HCT116 (cell line): ENCODE measurements at regions not wholly inside any gene's neighbourhood (a gene's known extent, or its start where the extent isn't known, plus 50 kb on each side); places are given as distances from the start of the nearest gene placed in this dataset.

ENCODE experiments used
- ATAC-seq: fragments of 200-7000 bp; cut with Tn5 transposase; 2 replicates; pipeline ENCODE4 v1.9.1; 2020; ENCODE audit warnings: mild to moderate bottlenecking, moderate library complexity
- BruUV-seq: library from RNA; stranded (reverse); fragments of 400-500 nt; replicated peaks from 2 replicates; lab custom pipeline; 2021; lab: Mats Ljungman, UMichigan
- CTCF ChIA-PET: fragments of 300-600 bp; sonication (Branson Sonifier 250); formaldehyde crosslinking; loops from one replicate; lab custom pipeline; 2021; ENCODE audit warnings: antibody characterized with exemption; lab: Charles Lee
- POLR2A ChIA-PET: fragments of 300-600, 350-600 bp; sonication (Branson Sonifier 250); formaldehyde crosslinking; loops from one replicate; lab custom pipeline; 2021; ENCODE audit warnings: antibody characterized with exemption; lab: Charles Lee
- RAD21 ChIA-PET, 2 experiments: fragments of 300-600 bp; sonication (Branson Sonifier 250); formaldehyde crosslinking; loops; one replicate each; lab custom pipeline; 2023; ENCODE audit warnings: low total read pairs in 2 of 2; ENCODE audit not compliant: uncharacterized antibody in 2 of 2, unreplicated experiment in 2 of 2, low non-redundant PET in 1 of 2; lab: Charles Lee
- DNase-seq: peaks from one replicate; pipeline ENCODE4 v3.0.0-alpha.2; 2010; ENCODE audit warnings: low read depth, low spot score
- H2AFZ ChIP-seq: fragments of 200-600 bp; shearing (Covaris generic), sonication (generic); 2 replicates; pipeline ENCODE4 v1.6.1; 2017; ENCODE audit warnings: low read depth, mixed run types, mixed read lengths, antibody characterized with exemption, low read length; ENCODE audit not compliant: poor library complexity, severe bottlenecking
- H3K27ac ChIP-seq: 2 replicates; pipeline ENCODE4 v1.5.1; 2012; ENCODE audit warnings: low read depth, low read length
- H3K27me3 ChIP-seq: fragments of 200-600 bp; sonication (generic); 2 replicates; pipeline ENCODE4 v1.6.1; 2016; ENCODE audit warnings: mixed run types, low read length, mixed read lengths; ENCODE audit not compliant: insufficient read depth
- H3K36me3 ChIP-seq, 2 experiments: fragments of 200-500 bp in 1 of 2; fragments of 200-600 bp in 1 of 2; sonication (Bioruptor generic) in 1 of 2; sonication (generic) in 1 of 2; 2 replicates each; pipeline versions ENCODE4 v1.5.1 to v1.6.1; 2014 to 2016; ENCODE audit warnings: low read length in 2 of 2, inconsistent platforms in 1 of 2, mixed read lengths in 1 of 2, mixed run types in 1 of 2; ENCODE audit not compliant: insufficient read depth in 2 of 2, control insufficient read depth in 1 of 2
- H3K4me1 ChIP-seq, 2 experiments: fragments of 200-600 bp in 1 of 2; sonication (generic) in 1 of 2; 2 replicates each; pipeline versions ENCODE4 v1.5.1 to v1.6.1; 2012 to 2017; ENCODE audit warnings: low read length in 2 of 2, inconsistent platforms in 1 of 2, mild to moderate bottlenecking in 1 of 2, mixed read lengths in 1 of 2, mixed run types in 1 of 2, moderate library complexity in 1 of 2; ENCODE audit not compliant: insufficient read depth in 2 of 2, control insufficient read depth in 1 of 2
- H3K4me2 ChIP-seq: fragments of 200-600 bp; sonication (generic); 2 replicates; pipeline ENCODE4 v1.6.1; 2017; ENCODE audit warnings: mixed run types, low read length, mixed read lengths
- H3K4me3 ChIP-seq, 2 experiments: fragments of 200-600 bp in 1 of 2; sonication (generic) in 1 of 2; replicated peaks in 1 of 2; 2 replicates each; pipeline ENCODE4 v1.5.1; 2011 to 2016; ENCODE audit warnings: low read length in 2 of 2, control low read depth in 1 of 2, low read depth in 1 of 2, mild to moderate bottlenecking in 1 of 2, mixed read lengths in 1 of 2, mixed run types in 1 of 2
- H3K79me2 ChIP-seq: fragments of 200-600 bp; sonication (generic); 2 replicates; pipeline ENCODE4 v1.6.1; 2017; ENCODE audit warnings: mild to moderate bottlenecking, mixed run types, low read length, moderate library complexity, mixed read lengths; ENCODE audit not compliant: insufficient read depth
- H3K9ac ChIP-seq: fragments of 200-600 bp; sonication (generic); 2 replicates; pipeline ENCODE4 v1.6.1; 2016; ENCODE audit warnings: low read length, mixed read lengths
- H3K9me2 ChIP-seq: fragments of 200-600 bp; sonication (generic), shearing (Covaris generic); 2 replicates; pipeline ENCODE4 v1.6.1; 2017; ENCODE audit warnings: mixed run types, mild to moderate bottlenecking, moderate library complexity; ENCODE audit not compliant: insufficient read depth
- H3K9me3 ChIP-seq, 2 experiments: fragments of 200-500 bp in 1 of 2; fragments of 200-600 bp in 1 of 2; sonication (Bioruptor generic) in 1 of 2; sonication (generic) in 1 of 2; 2 replicates each; pipeline ENCODE4 v1.6.1; 2014 to 2017; ENCODE audit warnings: low read length in 2 of 2, mixed read lengths in 2 of 2, inconsistent platforms in 1 of 2, low read depth in 1 of 2, mild to moderate bottlenecking in 1 of 2, mixed run types in 1 of 2, moderate library complexity in 1 of 2; ENCODE audit not compliant: control insufficient read depth in 1 of 2, insufficient read depth in 1 of 2
- H4K20me1 ChIP-seq: fragments of 200-600 bp; sonication (generic), shearing (Covaris generic); 2 replicates; pipeline ENCODE4 v1.6.1; 2017; ENCODE audit warnings: mixed run types, mild to moderate bottlenecking, moderate library complexity; ENCODE audit not compliant: insufficient read depth
- ELF1 ChIP-seq: IDR thresholded peaks from 2 replicates; pipeline ENCODE4 v1.6.1; 2012; ENCODE audit warnings: low read depth, borderline replicate concordance
- EZH2phosphoT487 ChIP-seq: fragments of 200-600 bp; IDR thresholded peaks from 2 replicates; pipeline ENCODE4 v1.6.1; 2018; ENCODE audit warnings: antibody characterized with exemption, borderline replicate concordance
- FOSL1 ChIP-seq: IDR thresholded peaks from 2 replicates; pipeline ENCODE4 v1.6.1; 2012; ENCODE audit warnings: low read depth
- JUND ChIP-seq: IDR thresholded peaks from 2 replicates; pipeline ENCODE4 v1.6.1; 2012
- POLR2A ChIP-seq: IDR thresholded peaks from 2 replicates; pipeline ENCODE4 v1.7.0; 2011; ENCODE audit warnings: borderline replicate concordance; ENCODE audit not compliant: insufficient read depth, insufficient read length; ENCODE audit errors: extremely low read depth
- intact Hi-C: fragments of 100-400 bp; cut with micrococcal nuclease; formaldehyde crosslinking; loops from 2 replicates; pipeline ENCODE4 v1.10.0; 2022
- TF ChIP-seq, protein P1 (sequence below), 3 experiments: fragments of 200-600 bp in 1 of 3; sonication (generic) in 1 of 3; IDR thresholded peaks in 2 of 3; conservative IDR thresholded peaks in 1 of 3; 2 replicates each; pipeline ENCODE4 v1.5.1; 2012 to 2017; ENCODE audit warnings: low read depth in 2 of 3, low read length in 2 of 3, antibody characterized with exemption in 1 of 3, borderline replicate concordance in 1 of 3, control low read depth in 1 of 3, mild to moderate bottlenecking in 1 of 3, mixed read lengths in 1 of 3, mixed run types in 1 of 3, moderate library complexity in 1 of 3; ENCODE audit not compliant: insufficient read depth in 1 of 3
- TF ChIP-seq, protein P2 (sequence below): IDR thresholded peaks from 2 replicates; pipeline ENCODE4 v1.6.1; 2012
- TF ChIP-seq, protein P3 (sequence below): IDR thresholded peaks from 2 replicates; pipeline ENCODE4 v1.6.1; 2012; ENCODE audit warnings: low read depth

DNA sequence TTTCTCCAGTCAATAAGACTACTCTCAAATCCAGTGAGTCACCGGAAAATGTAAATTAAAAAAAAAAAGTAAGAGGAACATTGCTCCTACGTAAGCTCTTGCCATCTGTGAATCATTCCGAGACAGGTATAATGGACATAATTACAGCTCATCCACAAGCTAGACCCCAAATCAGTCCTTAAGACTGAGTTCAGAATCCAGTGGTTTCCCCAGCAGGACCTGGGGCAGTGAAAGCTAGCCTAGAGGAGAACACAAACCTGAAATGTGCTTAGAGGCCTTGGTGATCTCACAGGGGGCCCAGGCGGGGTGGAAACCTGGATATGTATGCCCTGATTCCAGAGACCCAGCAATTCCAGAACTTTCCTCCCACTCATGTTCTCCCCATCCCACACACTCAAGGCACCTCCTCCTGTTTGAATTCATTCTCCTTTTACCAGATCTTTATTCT lies 132.0 kb downstream of the COPRS start:
- CTCF ChIA-PET = no interaction called here
- peaks cover 3 to 19% of the 10 kb centered on the region in 2 experiments; a peak in 3 of 4 replicates for H3K4me1 ChIP-seq
- H3K4me3 ChIP-seq = no peak overlapping the region
- DNase-seq = no peak
- H2AFZ ChIP-seq = no peak overlapping the region
- H3K4me2 ChIP-seq = no peak overlapping the region
- H3K27ac ChIP-seq = no peak overlapping the region
- H3K27me3 ChIP-seq = no peaks in the 10 kb centered on the region
- no peaks in the 10 kb centered on the region for H3K36me3 ChIP-seq
- POLR2A ChIA-PET = no interaction called here
- H3K79me2 ChIP-seq = no peaks in the 10 kb centered on the region
- no peak for ATAC-seq
- H3K9me2 ChIP-seq = no peaks in the 10 kb centered on the region
- no peaks in the 10 kb centered on the region for H4K20me1 ChIP-seq
- TF ChIP-seq, protein P1, sequence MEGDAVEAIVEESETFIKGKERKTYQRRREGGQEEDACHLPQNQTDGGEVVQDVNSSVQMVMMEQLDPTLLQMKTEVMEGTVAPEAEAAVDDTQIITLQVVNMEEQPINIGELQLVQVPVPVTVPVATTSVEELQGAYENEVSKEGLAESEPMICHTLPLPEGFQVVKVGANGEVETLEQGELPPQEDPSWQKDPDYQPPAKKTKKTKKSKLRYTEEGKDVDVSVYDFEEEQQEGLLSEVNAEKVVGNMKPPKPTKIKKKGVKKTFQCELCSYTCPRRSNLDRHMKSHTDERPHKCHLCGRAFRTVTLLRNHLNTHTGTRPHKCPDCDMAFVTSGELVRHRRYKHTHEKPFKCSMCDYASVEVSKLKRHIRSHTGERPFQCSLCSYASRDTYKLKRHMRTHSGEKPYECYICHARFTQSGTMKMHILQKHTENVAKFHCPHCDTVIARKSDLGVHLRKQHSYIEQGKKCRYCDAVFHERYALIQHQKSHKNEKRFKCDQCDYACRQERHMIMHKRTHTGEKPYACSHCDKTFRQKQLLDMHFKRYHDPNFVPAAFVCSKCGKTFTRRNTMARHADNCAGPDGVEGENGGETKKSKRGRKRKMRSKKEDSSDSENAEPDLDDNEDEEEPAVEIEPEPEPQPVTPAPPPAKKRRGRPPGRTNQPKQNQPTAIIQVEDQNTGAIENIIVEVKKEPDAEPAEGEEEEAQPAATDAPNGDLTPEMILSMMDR (IDR thresholded peaks at IDR 0.05 in 2 of 3, conservative IDR thresholded peaks at IDR 0.05 in 1 of 3; ENCODE audit: borderline replicate concordance in 1 of 3, insufficient read depth in 1 of 3, low read depth in 2 of 3, low read length in 2 of 3) = no peak
- TF ChIP-seq FOSL1 = no peak
- TF ChIP-seq JUND = no peak
- no peak for TF ChIP-seq EZH2phosphoT487
- TF ChIP-seq, protein P2, sequence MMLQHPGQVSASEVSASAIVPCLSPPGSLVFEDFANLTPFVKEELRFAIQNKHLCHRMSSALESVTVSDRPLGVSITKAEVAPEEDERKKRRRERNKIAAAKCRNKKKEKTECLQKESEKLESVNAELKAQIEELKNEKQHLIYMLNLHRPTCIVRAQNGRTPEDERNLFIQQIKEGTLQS = no peak
- no peak for TF ChIP-seq ELF1
- TF ChIP-seq POLR2A = no peak
- TF ChIP-seq, protein P3, sequence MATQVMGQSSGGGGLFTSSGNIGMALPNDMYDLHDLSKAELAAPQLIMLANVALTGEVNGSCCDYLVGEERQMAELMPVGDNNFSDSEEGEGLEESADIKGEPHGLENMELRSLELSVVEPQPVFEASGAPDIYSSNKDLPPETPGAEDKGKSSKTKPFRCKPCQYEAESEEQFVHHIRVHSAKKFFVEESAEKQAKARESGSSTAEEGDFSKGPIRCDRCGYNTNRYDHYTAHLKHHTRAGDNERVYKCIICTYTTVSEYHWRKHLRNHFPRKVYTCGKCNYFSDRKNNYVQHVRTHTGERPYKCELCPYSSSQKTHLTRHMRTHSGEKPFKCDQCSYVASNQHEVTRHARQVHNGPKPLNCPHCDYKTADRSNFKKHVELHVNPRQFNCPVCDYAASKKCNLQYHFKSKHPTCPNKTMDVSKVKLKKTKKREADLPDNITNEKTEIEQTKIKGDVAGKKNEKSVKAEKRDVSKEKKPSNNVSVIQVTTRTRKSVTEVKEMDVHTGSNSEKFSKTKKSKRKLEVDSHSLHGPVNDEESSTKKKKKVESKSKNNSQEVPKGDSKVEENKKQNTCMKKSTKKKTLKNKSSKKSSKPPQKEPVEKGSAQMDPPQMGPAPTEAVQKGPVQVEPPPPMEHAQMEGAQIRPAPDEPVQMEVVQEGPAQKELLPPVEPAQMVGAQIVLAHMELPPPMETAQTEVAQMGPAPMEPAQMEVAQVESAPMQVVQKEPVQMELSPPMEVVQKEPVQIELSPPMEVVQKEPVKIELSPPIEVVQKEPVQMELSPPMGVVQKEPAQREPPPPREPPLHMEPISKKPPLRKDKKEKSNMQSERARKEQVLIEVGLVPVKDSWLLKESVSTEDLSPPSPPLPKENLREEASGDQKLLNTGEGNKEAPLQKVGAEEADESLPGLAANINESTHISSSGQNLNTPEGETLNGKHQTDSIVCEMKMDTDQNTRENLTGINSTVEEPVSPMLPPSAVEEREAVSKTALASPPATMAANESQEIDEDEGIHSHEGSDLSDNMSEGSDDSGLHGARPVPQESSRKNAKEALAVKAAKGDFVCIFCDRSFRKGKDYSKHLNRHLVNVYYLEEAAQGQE = no peak
- intact Hi-C loops = no loop called here
- BruUV-seq = no TSS peak
- no peak overlapping the region for H3K9ac ChIP-seq
- RAD21 ChIA-PET = no interaction called here
- H3K9me3 ChIP-seq = no peaks in the 10 kb centered on the region
